Superior temporal gyrus (tissue), 1 donor: ENCODE measurements at regions not wholly inside any gene's neighbourhood (a gene's known extent, or its start where the extent isn't known, plus 50 kb on each side); places are given as distances from the start of the nearest gene placed in this dataset.

ENCODE experiments used
- DNase-seq: peaks from one replicate; pipeline ENCODE4 v3.0.0-alpha.2; 2016; ENCODE audit errors: extremely low spot score

DNA sequence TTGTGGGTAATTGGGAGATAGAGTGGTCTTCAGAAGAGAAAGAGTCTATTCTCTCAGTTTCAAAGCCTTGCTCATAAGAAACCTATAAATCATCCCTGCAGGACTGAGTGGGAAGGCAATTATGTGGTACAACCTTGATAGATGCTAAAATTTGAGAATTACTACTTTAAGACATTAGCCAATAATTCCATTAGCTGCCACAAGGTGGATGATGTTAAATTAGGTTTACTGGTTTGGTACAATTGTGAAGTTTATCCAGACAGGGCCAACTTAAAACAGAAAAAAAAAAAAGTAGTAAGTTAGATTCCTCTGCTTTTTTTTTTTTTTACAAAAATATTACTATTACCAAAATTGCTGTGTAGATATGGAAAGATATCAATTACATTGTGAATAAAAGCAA lies 73.2 kb upstream of the AMOT start:
- no peak for DNase-seq

DNA sequence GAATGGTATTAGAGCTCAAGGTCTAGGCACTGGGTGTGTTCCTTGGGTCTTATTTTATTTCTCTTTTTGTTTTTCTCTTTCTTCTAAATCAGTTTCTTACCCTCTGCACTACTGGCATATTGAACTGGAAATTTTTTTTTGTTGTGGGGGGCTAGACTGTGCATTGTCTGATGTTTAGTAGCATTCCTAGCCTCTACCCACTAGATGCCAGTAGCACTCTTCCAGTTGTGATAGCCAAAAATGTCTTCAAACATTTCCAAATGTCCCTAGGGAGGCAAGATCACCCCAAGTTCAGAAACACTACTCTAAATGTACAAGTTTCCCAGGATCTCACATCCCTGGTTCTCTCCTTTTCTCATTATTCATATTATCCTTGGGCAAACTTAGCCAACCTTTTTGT lies 69.8 kb upstream of the AMOT start:
- no peak for DNase-seq

DNA sequence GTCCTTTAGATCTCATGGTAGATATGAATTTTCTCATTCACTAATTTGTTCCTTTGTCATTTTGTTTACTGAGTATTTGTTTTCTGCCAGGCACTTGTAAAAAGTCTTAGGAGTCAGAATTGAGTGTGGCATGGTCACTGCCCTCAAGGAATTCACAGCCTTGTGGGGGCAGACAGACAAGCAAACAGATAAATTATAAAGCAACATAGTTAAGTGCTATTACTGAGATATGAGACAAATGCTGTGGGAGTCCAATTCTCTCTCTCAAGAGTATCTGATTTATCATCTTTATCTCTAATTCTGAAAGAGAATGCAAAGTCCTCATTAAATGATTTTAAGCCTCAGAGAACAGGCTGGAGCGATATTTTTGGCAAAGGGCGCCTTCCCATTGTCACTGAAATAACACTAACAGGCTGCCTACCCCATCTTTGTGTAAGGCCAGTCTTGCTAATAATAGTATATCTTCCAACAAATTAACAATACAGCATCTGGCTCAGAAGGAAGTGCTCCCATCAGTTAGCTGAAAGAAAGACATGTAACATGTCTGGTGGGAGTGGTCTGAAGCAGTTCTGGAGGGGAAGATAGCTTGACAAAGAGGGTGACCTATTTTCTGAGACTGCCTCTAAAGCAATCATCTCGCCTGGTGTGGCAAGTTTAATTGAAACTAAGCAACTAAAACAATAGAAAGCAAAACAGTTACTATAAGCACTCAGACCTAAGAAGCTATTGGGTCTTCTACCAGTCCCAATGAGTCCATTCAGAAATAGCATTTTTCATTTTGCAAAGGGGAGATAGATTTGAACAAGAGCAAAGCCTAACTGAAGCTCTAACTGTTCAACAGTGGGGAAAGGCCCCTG lies 61.5 kb upstream of the AMOT start:
- no peak for DNase-seq

DNA sequence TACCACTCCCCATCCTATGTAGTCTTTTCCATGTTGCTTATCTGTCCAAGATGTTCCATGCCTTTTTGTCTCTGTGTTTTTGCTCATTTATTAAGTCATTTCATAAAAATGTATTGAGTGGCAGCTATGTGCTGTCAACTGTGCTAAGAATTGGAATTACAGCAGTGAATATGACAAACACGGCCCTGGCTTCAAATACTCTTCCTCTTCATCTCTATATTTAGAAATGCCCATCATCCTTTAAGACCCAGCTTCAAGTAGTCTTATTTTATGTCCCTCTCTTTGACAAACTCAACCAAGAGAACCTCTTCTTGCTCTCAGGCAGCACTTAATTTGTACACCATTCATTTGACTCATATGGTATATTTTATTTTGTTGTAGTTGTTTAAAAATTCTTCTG lies 55.4 kb upstream of the AMOT start:
- DNase-seq: no peak
